K562 (cell line): ENCODE measurements at regions not wholly inside any gene's neighbourhood (a gene's known extent, or its start where the extent isn't known, plus 50 kb on each side); places are given as distances from the start of the nearest gene placed in this dataset.

Experiments used
- BCLAF1 ChIP-seq, 2 experiments: fragments of 450-650 bp in 1 of 2; IDR thresholded peaks; 2 replicates each; pipeline ENCODE4 v1.6.1; 2011 to 2017; ENCODE audit warnings: low read depth in 2 of 2, antibody characterized with exemption in 1 of 2, borderline replicate concordance in 1 of 2, low read length in 1 of 2, mild to moderate bottlenecking in 1 of 2, mixed read lengths in 1 of 2; ENCODE audit not compliant: control insufficient read depth in 1 of 2
- JUN ChIP-seq, 2 experiments: sonication (generic) in 1 of 2; formaldehyde crosslinking in 1 of 2; IDR thresholded peaks; 2 replicates each; pipeline versions ENCODE4 v1.6.1 to v1.8.0; 2012 to 2022; ENCODE audit warnings: borderline replicate concordance in 2 of 2, mild to moderate bottlenecking in 2 of 2, improper control_type of control experiment in 1 of 2, low read depth in 1 of 2, low read length in 1 of 2, missing genetic modification reagents in 1 of 2
- KDM5B ChIP-seq: fragments of 200-600 bp; sonication (generic); IDR thresholded peaks from 2 replicates; pipeline ENCODE4 v1.6.1; 2012; ENCODE audit warnings: low read depth, mild to moderate bottlenecking, moderate library complexity, low read length, control low read depth, inconsistent platforms; ENCODE audit not compliant: insufficient replicate concordance
- L3MBTL2 ChIP-seq: fragments of 450-650 bp; IDR thresholded peaks from 2 replicates; pipeline ENCODE4 v1.6.1; 2016; ENCODE audit warnings: mild to moderate bottlenecking, moderate library complexity
- MYNN ChIP-seq, 2 experiments: sonication (generic); formaldehyde crosslinking in 1 of 2; IDR thresholded peaks; 2 replicates each; pipeline versions ENCODE4 v1.5.0 to v1.6.1; 2016 to 2020; ENCODE audit warnings: antibody characterized with exemption in 1 of 2, missing genetic modification reagents in 1 of 2
- PHB2 ChIP-seq: fragments of 450-650 bp; IDR thresholded peaks from 2 replicates; pipeline ENCODE4 v1.6.1; 2017; ENCODE audit warnings: low read depth
- TBL1XR1 ChIP-seq, 2 experiments: IDR thresholded peaks; 2 replicates each; pipeline ENCODE4 v1.6.1; 2012; ENCODE audit warnings: improper control_type of control experiment in 2 of 2, low read length in 2 of 2, mild to moderate bottlenecking in 1 of 2
- TCF15 ChIP-seq: fragments of 250-450 bp; sonication (Bioruptor Pico); IDR thresholded peaks from 2 replicates; pipeline ENCODE4 v1.8.0; 2022; ENCODE audit warnings: moderate library complexity, mild to moderate bottlenecking, inconsistent platforms
- ZNF239 ChIP-seq: fragments of 250-450 bp; sonication (Bioruptor Pico); IDR thresholded peaks from 2 replicates; pipeline ENCODE4 v1.4.0; 2020; ENCODE audit warnings: mild to moderate bottlenecking
- ZNF407 ChIP-seq: fragments of 450-650 bp; IDR thresholded peaks from 2 replicates; pipeline ENCODE4 v1.6.1; 2016; ENCODE audit warnings: low read depth
- ZNF445 ChIP-seq: fragments of 250-450 bp; sonication (Bioruptor Pico); IDR thresholded peaks from 2 replicates; pipeline ENCODE4 v1.4.0; 2020; ENCODE audit warnings: low read depth, mild to moderate bottlenecking, moderate library complexity
- ZSCAN32 ChIP-seq: fragments of 450-650 bp; formaldehyde crosslinking; IDR thresholded peaks from 2 replicates; pipeline ENCODE4 v1.4.0; 2020; ENCODE audit warnings: mild to moderate bottlenecking, moderate library complexity

- TF ChIP-seq PHB2 = peak; percentile 95
- TF ChIP-seq ZNF239 (CRISPR knock-in tag) = peak; percentile 42
- no peak for TF ChIP-seq TCF15 (CRISPR knock-in tag)
- no peak for TF ChIP-seq ZNF407
- TF ChIP-seq BCLAF1 (IDR thresholded peaks at IDR 0.05; ENCODE audit: borderline replicate concordance in 1 of 2, control insufficient read depth in 1 of 2, low read depth in 2 of 2, low read length in 1 of 2) = 0 out of 4 replicates have a peak, but pooled peaks of 1 of the 2 experiments have one; percentile 30
- TF ChIP-seq KDM5B = no peak
- peak; percentile 95 for TF ChIP-seq MYNN (IDR thresholded peaks at IDR 0.05)
- TF ChIP-seq MYNN (CRISPR knock-in tag; IDR thresholded peaks at IDR 0.05) = no peak
- peak in 1 of 2 experiments; percentile 94; a peak in 3 of 4 replicates for TF ChIP-seq TBL1XR1 (IDR thresholded peaks at IDR 0.05; ENCODE audit: low read length in 2 of 2)
- peak; percentile 58; the same call in 1 of the 2 replicates for TF ChIP-seq ZSCAN32 (CRISPR knock-in tag)
- peak; percentile 58; the same call in 1 of the 2 replicates for TF ChIP-seq JUN (IDR thresholded peaks at IDR 0.05; ENCODE audit: borderline replicate concordance, low read depth, low read length)
- no peak for TF ChIP-seq JUN (CRISPR knock-in tag; IDR thresholded peaks at IDR 0.05; ENCODE audit: borderline replicate concordance)
- no peak for TF ChIP-seq ZNF445
- peak; percentile 74; the same call in 1 of the 2 replicates for TF ChIP-seq L3MBTL2
Measured at GRCh38 chr1:61013189-61013945, 69.0 kb upstream of the NFIA start (continued).
